Gastrocnemius medialis (tissue), 4 donors: ENCODE measurements at regions not wholly inside any gene's neighbourhood (a gene's known extent, or its start where the extent isn't known, plus 50 kb on each side); places are given as distances from the start of the nearest gene placed in this dataset.

Experiments
- CTCF ChIP-seq, 5 experiments: fragments of 450-650 bp in 3 of 5; fragments of 200-600 bp in 2 of 5; sonication (generic) in 2 of 5; IDR thresholded peaks in 4 of 5; conservative IDR thresholded peaks in 1 of 5; 1 replicate in 4 of 5; 2 replicates in 1 of 5; pipeline ENCODE4 v1.5.1; 2016 to 2019; ENCODE audit warnings: antibody characterized with exemption in 5 of 5, mild to moderate bottlenecking in 3 of 5, moderate library complexity in 3 of 5
- POLR2A ChIP-seq, 2 donors: fragments of 450-650 bp; IDR thresholded peaks; one replicate each; pipeline ENCODE4 v1.6.1; 2017; ENCODE audit warnings: antibody characterized with exemption in 2 of 2, mild to moderate bottlenecking in 2 of 2, moderate library complexity in 2 of 2

- TF ChIP-seq CTCF (IDR thresholded peaks at IDR 0.05 in 4 of 5, conservative IDR thresholded peaks at IDR 0.05 in 1 of 5) = no peak
- TF ChIP-seq POLR2A (IDR thresholded peaks at IDR 0.05) = no peak
Measured at GRCh38 chr22:48687606-48688005, 1140.1 kb downstream of the BRD1 start.
